ENCODE measurements at regions not wholly inside any gene's neighbourhood (a gene's known extent, or its start where the extent isn't known, plus 50 kb on each side); places are given as distances from the start of the nearest gene placed in this dataset.

GRCh38 chr2:38446418-38446817, 69.3 kb upstream of the ATL2 start:
- no peak overlapping the region for H3K4me3 Mint-ChIP-seq (ENCODE audit: unreplicated experiment)
- no peak for DNase-seq
- no peaks in the 10 kb centered on the region for H3K27me3 Mint-ChIP-seq (ENCODE audit: unreplicated experiment)
- H3K36me3 Mint-ChIP-seq (ENCODE audit: unreplicated experiment), result no peaks in the 10 kb centered on the region
- peaks cover 18% of the 10 kb centered on the region for H3K4me1 Mint-ChIP-seq (ENCODE audit: low read depth, unreplicated experiment)
- no peak overlapping the region for H3K27ac Mint-ChIP-seq (ENCODE audit: unreplicated experiment)
- H3K9me3 Mint-ChIP-seq (ENCODE audit: unreplicated experiment), result peaks cover 5% of the 10 kb centered on the region
- TF ChIP-seq CTCF (IDR thresholded peaks at IDR 0.05; ENCODE audit: partially characterized antibody, unreplicated experiment), result no peak

GRCh38 chr2:38444247-38444646, 67.2 kb upstream of the ATL2 start:
- TF ChIP-seq CTCF (IDR thresholded peaks at IDR 0.05; ENCODE audit: partially characterized antibody, unreplicated experiment), result no peak
- peaks cover under 1% of the 10 kb centered on the region for H3K27me3 Mint-ChIP-seq (ENCODE audit: unreplicated experiment)
- H3K36me3 Mint-ChIP-seq (ENCODE audit: unreplicated experiment), result no peaks in the 10 kb centered on the region
- no peak overlapping the region for H3K27ac Mint-ChIP-seq (ENCODE audit: unreplicated experiment)
- H3K9me3 Mint-ChIP-seq (ENCODE audit: unreplicated experiment), result peaks cover 4% of the 10 kb centered on the region
- peaks cover 25% of the 10 kb centered on the region for H3K4me1 Mint-ChIP-seq (ENCODE audit: low read depth, unreplicated experiment)
- no peak for DNase-seq
- no peak overlapping the region for H3K4me3 Mint-ChIP-seq (ENCODE audit: unreplicated experiment)

- TF ChIP-seq CTCF (IDR thresholded peaks at IDR 0.05; ENCODE audit: partially characterized antibody, unreplicated experiment), result no peak
- DNase-seq, result no peak
- Mint-ChIP-seq H3K27me3 (ENCODE audit: unreplicated experiment) (peaks cover 6% of the 10 kb centered on the region), H3K36me3 (ENCODE audit: unreplicated experiment) (no peaks in the 10 kb centered on the region), H3K4me3 (ENCODE audit: unreplicated experiment) (no peak overlapping the region), H3K4me1 (ENCODE audit: low read depth, unreplicated experiment) (peaks cover 34% of the 10 kb centered on the region), H3K27ac (ENCODE audit: unreplicated experiment) (no peak overlapping the region), H3K9me3 (ENCODE audit: unreplicated experiment) (peaks cover 10% of the 10 kb centered on the region)
Observed at GRCh38 chr2:38442643-38443541, 65.8 kb upstream of the ATL2 start.

GRCh38 chr2:38441346-38441745, 64.3 kb upstream of the ATL2 start:
- H3K4me1 Mint-ChIP-seq (ENCODE audit: low read depth, unreplicated experiment), result peaks cover 29% of the 10 kb centered on the region
- no peaks in the 10 kb centered on the region for H3K36me3 Mint-ChIP-seq (ENCODE audit: unreplicated experiment)
- no peak for DNase-seq
- no peak for TF ChIP-seq CTCF (IDR thresholded peaks at IDR 0.05; ENCODE audit: partially characterized antibody, unreplicated experiment)
- H3K27me3 Mint-ChIP-seq (ENCODE audit: unreplicated experiment), result peaks cover 8% of the 10 kb centered on the region
- H3K9me3 Mint-ChIP-seq (ENCODE audit: unreplicated experiment), result peaks cover 10% of the 10 kb centered on the region
- H3K4me3 Mint-ChIP-seq (ENCODE audit: unreplicated experiment), result no peak overlapping the region
- H3K27ac Mint-ChIP-seq (ENCODE audit: unreplicated experiment), result no peak overlapping the region

- no peak overlapping the region for H3K4me3 Mint-ChIP-seq (ENCODE audit: unreplicated experiment)
- peaks cover 8% of the 10 kb centered on the region for H3K27me3 Mint-ChIP-seq (ENCODE audit: unreplicated experiment)
- no peak for TF ChIP-seq CTCF (IDR thresholded peaks at IDR 0.05; ENCODE audit: partially characterized antibody, unreplicated experiment)
- no peak overlapping the region for H3K27ac Mint-ChIP-seq (ENCODE audit: unreplicated experiment)
- H3K36me3 Mint-ChIP-seq (ENCODE audit: unreplicated experiment), result no peaks in the 10 kb centered on the region
- peaks cover 10% of the 10 kb centered on the region for H3K9me3 Mint-ChIP-seq (ENCODE audit: unreplicated experiment)
- H3K4me1 Mint-ChIP-seq (ENCODE audit: low read depth, unreplicated experiment), result peaks cover 29% of the 10 kb centered on the region
- DNase-seq, result no peak
Observed at GRCh38 chr2:38440655-38441054, 63.6 kb upstream of the ATL2 start.

All from glutamatergic neuron (in vitro differentiated cells).